Ovary (tissue), 3 donors: ENCODE measurements at regions not wholly inside any gene's neighbourhood (a gene's known extent, or its start where the extent isn't known, plus 50 kb on each side); places are given as distances from the start of the nearest gene placed in this dataset.

Source experiments
- EP300 ChIP-seq: sonication (generic); formaldehyde crosslinking; IDR thresholded peaks from one replicate; pipeline ENCODE4 v1.6.1; 2017; ENCODE audit warnings: antibody characterized with exemption
- POLR2A ChIP-seq: fragments of 450-650 bp; IDR thresholded peaks from one replicate; pipeline ENCODE4 v1.6.1; 2017; ENCODE audit warnings: antibody characterized with exemption, mild to moderate bottlenecking, moderate library complexity
- TF ChIP-seq, protein P1 (sequence below), 3 donors: fragments of 450-650 bp in 2 of 3; fragments of 200-600 bp in 1 of 3; IDR thresholded peaks; one replicate each; pipeline versions ENCODE4 v1.5.1 to v1.8.0; 2016 to 2022; ENCODE audit warnings: antibody characterized with exemption in 3 of 3, mild to moderate bottlenecking in 1 of 3
- donor health status: DM: no; HTN: no; CAD: no.

DNA sequence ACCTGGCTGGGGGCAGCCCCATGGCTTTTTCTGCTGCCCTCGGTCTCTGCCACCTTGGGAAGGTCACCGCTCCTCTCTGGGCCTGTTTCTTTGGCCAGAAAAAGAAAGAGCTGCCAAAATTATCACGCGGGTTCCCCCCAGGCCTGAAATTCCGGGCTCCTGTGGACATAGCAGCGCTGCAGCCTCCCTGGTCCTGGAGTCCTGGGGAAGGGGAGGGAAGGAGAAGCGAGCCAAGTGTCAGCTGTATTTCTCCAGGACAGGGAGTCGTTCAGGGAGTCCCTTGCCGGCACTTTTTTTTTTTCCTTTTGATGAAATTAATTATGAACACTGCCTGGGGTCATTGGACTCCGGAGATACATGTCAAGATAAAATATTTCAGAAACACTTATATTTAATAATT, 152.3 kb upstream of the GPR26 start:
- TF ChIP-seq POLR2A (no peak), EP300 (no peak)
- TF ChIP-seq, protein P1, sequence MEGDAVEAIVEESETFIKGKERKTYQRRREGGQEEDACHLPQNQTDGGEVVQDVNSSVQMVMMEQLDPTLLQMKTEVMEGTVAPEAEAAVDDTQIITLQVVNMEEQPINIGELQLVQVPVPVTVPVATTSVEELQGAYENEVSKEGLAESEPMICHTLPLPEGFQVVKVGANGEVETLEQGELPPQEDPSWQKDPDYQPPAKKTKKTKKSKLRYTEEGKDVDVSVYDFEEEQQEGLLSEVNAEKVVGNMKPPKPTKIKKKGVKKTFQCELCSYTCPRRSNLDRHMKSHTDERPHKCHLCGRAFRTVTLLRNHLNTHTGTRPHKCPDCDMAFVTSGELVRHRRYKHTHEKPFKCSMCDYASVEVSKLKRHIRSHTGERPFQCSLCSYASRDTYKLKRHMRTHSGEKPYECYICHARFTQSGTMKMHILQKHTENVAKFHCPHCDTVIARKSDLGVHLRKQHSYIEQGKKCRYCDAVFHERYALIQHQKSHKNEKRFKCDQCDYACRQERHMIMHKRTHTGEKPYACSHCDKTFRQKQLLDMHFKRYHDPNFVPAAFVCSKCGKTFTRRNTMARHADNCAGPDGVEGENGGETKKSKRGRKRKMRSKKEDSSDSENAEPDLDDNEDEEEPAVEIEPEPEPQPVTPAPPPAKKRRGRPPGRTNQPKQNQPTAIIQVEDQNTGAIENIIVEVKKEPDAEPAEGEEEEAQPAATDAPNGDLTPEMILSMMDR (IDR thresholded peaks at IDR 0.05): no peak
